ENCODE measurements at regions not wholly inside any gene's neighbourhood (a gene's known extent, or its start where the extent isn't known, plus 50 kb on each side); places are given as distances from the start of the nearest gene placed in this dataset.
A peak's percentile ranks its signal among the peaks of the same experiment; 100 is the strongest.

- Mint-ChIP-seq H3K4me3 (no peak overlapping the region), H3K27ac (no peak overlapping the region), H3K4me1 (peaks cover 18% of the 10 kb centered on the region), H3K9me3 (peaks cover 4% of the 10 kb centered on the region), H3K36me3 (no peaks in the 10 kb centered on the region), H3K27me3 (ENCODE audit: insufficient read depth, low read depth) (peaks cover 4% of the 10 kb centered on the region)
- Histone ChIP-seq H3K4me1 (peaks cover 52% of the 10 kb centered on the region), H4K20me1 (ENCODE audit: low read depth) (no peaks in the 10 kb centered on the region), H3F3A (ENCODE audit: low read depth) (peaks cover 25% of the 10 kb centered on the region), H3K27ac (no peak overlapping the region), H3K36me3 (no peaks in the 10 kb centered on the region), H3K27me3 (no peaks in the 10 kb centered on the region), H3K9ac (no peak overlapping the region), H3K79me2 (ENCODE audit: low read depth) (no peaks in the 10 kb centered on the region), H3K4me2 (no peak overlapping the region), H3K4me3 (no peak overlapping the region), H2AFZ (replicated peaks) (no peak overlapping the region), H3K9me3 (ENCODE audit: low read depth) (no peaks in the 10 kb centered on the region)
- no peak for TF ChIP-seq CTCF (IDR thresholded peaks at IDR 0.05)
- no peak for TF ChIP-seq EZH2phosphoT487 (IDR thresholded peaks at IDR 0.05)
- TF ChIP-seq EZH2 (IDR thresholded peaks at IDR 0.05) = no peak
- DNase-seq (ENCODE audit: low spot score) = no peak
Observed at GRCh38 chr1:38433084-38433722, 386.6 kb upstream of the POU3F1 start.

- Histone ChIP-seq H3K9ac (no peak overlapping the region), H3K4me3 (no peak overlapping the region), H3K9me3 (ENCODE audit: low read depth) (no peaks in the 10 kb centered on the region), H3K27ac (no peak overlapping the region), H3K27me3 (no peaks in the 10 kb centered on the region), H3K4me2 (no peak overlapping the region), H4K20me1 (ENCODE audit: low read depth) (no peaks in the 10 kb centered on the region), H3K36me3 (no peaks in the 10 kb centered on the region), H2AFZ (replicated peaks) (no peak overlapping the region), H3F3A (ENCODE audit: low read depth) (peaks cover 25% of the 10 kb centered on the region), H3K4me1 (peaks cover 50% of the 10 kb centered on the region), H3K79me2 (ENCODE audit: low read depth) (no peaks in the 10 kb centered on the region)
- no peak overlapping the region for H3K4me3 Mint-ChIP-seq
- no peak for DNase-seq (ENCODE audit: low spot score)
- TF ChIP-seq EZH2phosphoT487 (IDR thresholded peaks at IDR 0.05) (no peak), CTCF (IDR thresholded peaks at IDR 0.05) (no peak), EZH2 (IDR thresholded peaks at IDR 0.05) (no peak)
- peak overlapping the region; percentile 15 for H3K27ac Mint-ChIP-seq
- peaks cover 21% of the 10 kb centered on the region for H3K4me1 Mint-ChIP-seq
- H3K27me3 Mint-ChIP-seq (ENCODE audit: insufficient read depth, low read depth) = peaks cover 4% of the 10 kb centered on the region
- H3K36me3 Mint-ChIP-seq = no peaks in the 10 kb centered on the region
- no peaks in the 10 kb centered on the region for H3K9me3 Mint-ChIP-seq
Observed at GRCh38 chr1:38431535-38432376, 385.2 kb upstream of the POU3F1 start.

GRCh38 chr1:38430949-38431348 is 384.4 kb upstream of the POU3F1 start:
- Mint-ChIP-seq H3K4me3 (no peak overlapping the region), H3K4me1 (peaks cover 28% of the 10 kb centered on the region), H3K9me3 (no peaks in the 10 kb centered on the region), H3K27ac (no peak overlapping the region), H3K27me3 (ENCODE audit: insufficient read depth, low read depth) (peaks cover 9% of the 10 kb centered on the region), H3K36me3 (no peaks in the 10 kb centered on the region)
- Histone ChIP-seq H3K36me3 (no peaks in the 10 kb centered on the region), H4K20me1 (ENCODE audit: low read depth) (no peaks in the 10 kb centered on the region), H3F3A (ENCODE audit: low read depth) (peaks cover 25% of the 10 kb centered on the region), H3K79me2 (ENCODE audit: low read depth) (no peaks in the 10 kb centered on the region), H3K4me1 (peaks cover 50% of the 10 kb centered on the region), H3K9me3 (ENCODE audit: low read depth) (no peaks in the 10 kb centered on the region), H3K4me3 (no peak overlapping the region), H2AFZ (replicated peaks) (no peak overlapping the region), H3K9ac (no peak overlapping the region), H3K27me3 (no peaks in the 10 kb centered on the region), H3K4me2 (no peak overlapping the region), H3K27ac (no peak overlapping the region)
- DNase-seq (ENCODE audit: low spot score) = no peak
- TF ChIP-seq EZH2 (IDR thresholded peaks at IDR 0.05) = no peak
- no peak for TF ChIP-seq CTCF (IDR thresholded peaks at IDR 0.05)
- no peak for TF ChIP-seq EZH2phosphoT487 (IDR thresholded peaks at IDR 0.05)
